ENCODE measurements at regions not wholly inside any gene's neighbourhood (a gene's known extent, or its start where the extent isn't known, plus 50 kb on each side); places are given as distances from the start of the nearest gene placed in this dataset.
"Not testable (repeated sequence)": the region's sequence is repeated elsewhere in the genome, so short reads cannot be mapped to it uniquely, and the experiment has no call there.

GRCh38 chrX:128619490-128619889, 567.3 kb upstream of the ACTRT1 start:
- H3K79me2 ChIP-seq (ENCODE audit: control insufficient read depth, insufficient read depth, low read length), result no peaks in the 10 kb centered on the region
- H3K9me3 ChIP-seq (ENCODE audit: control insufficient read depth, low read depth, low read length), result peaks cover 2% of the 10 kb centered on the region
- no peaks in the 10 kb centered on the region for H3K4me1 ChIP-seq (ENCODE audit: control insufficient read depth, extremely low read depth, insufficient read depth, low read length)
- TF ChIP-seq CTCF (optimal IDR thresholded peaks at IDR 0.05 in 1 of 3, IDR thresholded peaks at IDR 0.05 in 1 of 3, conservative IDR thresholded peaks at IDR 0.05 in 1 of 3; ENCODE audit: extremely low read depth in 1 of 3, insufficient read depth in 2 of 3, low read length in 3 of 3) (no peak), EZH2 (IDR thresholded peaks at IDR 0.05; ENCODE audit: low read length) (no peak)
- H3K27ac ChIP-seq (ENCODE audit: control insufficient read depth, insufficient read depth, low read length), result no peak overlapping the region
- H3K36me3 ChIP-seq (ENCODE audit: control insufficient read depth in 2 of 2, extremely low read depth in 1 of 2, insufficient read depth in 2 of 2, low read length in 2 of 2), result no peaks in the 10 kb centered on the region
- H3K27me3 ChIP-seq (ENCODE audit: control insufficient read depth, extremely low read depth, insufficient read depth, low read length), result no peaks in the 10 kb centered on the region
- FAIRE-seq, result no peak
- H3K9me1 ChIP-seq (ENCODE audit: control insufficient read depth, extremely low read depth, insufficient read depth, low read length), result no peaks in the 10 kb centered on the region
- H3K4me2 ChIP-seq (ENCODE audit: control insufficient read depth, extremely low read depth, insufficient read depth, low read depth, low read length), result no peak overlapping the region
- no peaks in the 10 kb centered on the region for H4K20me1 ChIP-seq (ENCODE audit: control insufficient read depth, extremely low read depth, insufficient read depth, low read length)
- no peak overlapping the region for H2AFZ ChIP-seq (ENCODE audit: control insufficient read depth, low read length)
- dilution Hi-C loops (cut with MboI; ENCODE audit: extremely low pct_ligation_motif_present, low sequenced_read_pairs), result no loop called here
- no peak overlapping the region for H3K4me3 ChIP-seq (ENCODE audit: control insufficient read depth in 2 of 3, extremely low read depth in 1 of 3, insufficient read depth in 2 of 3, low read depth in 1 of 3, low read length in 3 of 3)
- H3K9ac ChIP-seq (ENCODE audit: control insufficient read depth, extremely low read depth, insufficient read depth, low read length), result no peak overlapping the region
- no peak for DNase-seq (ENCODE audit: low read depth, low spot score)

GRCh38 chrX:128616933-128617332, 564.7 kb upstream of the ACTRT1 start:
- no peaks in the 10 kb centered on the region for H3K79me2 ChIP-seq (ENCODE audit: control insufficient read depth, insufficient read depth, low read length)
- H3K9ac ChIP-seq (ENCODE audit: control insufficient read depth, extremely low read depth, insufficient read depth, low read length), result no peak overlapping the region
- H3K4me1 ChIP-seq (ENCODE audit: control insufficient read depth, extremely low read depth, insufficient read depth, low read length), result no peaks in the 10 kb centered on the region
- H4K20me1 ChIP-seq (ENCODE audit: control insufficient read depth, extremely low read depth, insufficient read depth, low read length), result no peaks in the 10 kb centered on the region
- no peaks in the 10 kb centered on the region for H3K27me3 ChIP-seq (ENCODE audit: control insufficient read depth, extremely low read depth, insufficient read depth, low read length)
- H3K4me2 ChIP-seq (ENCODE audit: control insufficient read depth, extremely low read depth, insufficient read depth, low read depth, low read length), result no peak overlapping the region
- H3K9me3 ChIP-seq (ENCODE audit: control insufficient read depth, low read depth, low read length), result no peaks in the 10 kb centered on the region
- H3K9me1 ChIP-seq (ENCODE audit: control insufficient read depth, extremely low read depth, insufficient read depth, low read length), result no peaks in the 10 kb centered on the region
- H3K27ac ChIP-seq (ENCODE audit: control insufficient read depth, insufficient read depth, low read length), result no peak overlapping the region
- no peak for TF ChIP-seq EZH2 (IDR thresholded peaks at IDR 0.05; ENCODE audit: low read length)
- TF ChIP-seq CTCF (optimal IDR thresholded peaks at IDR 0.05 in 1 of 3, IDR thresholded peaks at IDR 0.05 in 1 of 3, conservative IDR thresholded peaks at IDR 0.05 in 1 of 3; ENCODE audit: extremely low read depth in 1 of 3, insufficient read depth in 2 of 3, low read length in 3 of 3), result no peak
- DNase-seq (ENCODE audit: low read depth, low spot score), result no peak
- no peak overlapping the region for H3K4me3 ChIP-seq (ENCODE audit: control insufficient read depth in 2 of 3, extremely low read depth in 1 of 3, insufficient read depth in 2 of 3, low read depth in 1 of 3, low read length in 3 of 3)
- no peak for FAIRE-seq
- dilution Hi-C loops (cut with MboI; ENCODE audit: extremely low pct_ligation_motif_present, low sequenced_read_pairs), result no loop called here
- no peak overlapping the region for H2AFZ ChIP-seq (ENCODE audit: control insufficient read depth, low read length)
- H3K36me3 ChIP-seq (ENCODE audit: control insufficient read depth in 2 of 2, extremely low read depth in 1 of 2, insufficient read depth in 2 of 2, low read length in 2 of 2), result no peaks in the 10 kb centered on the region

- H3K27me3 ChIP-seq (ENCODE audit: control insufficient read depth, extremely low read depth, insufficient read depth, low read length); H3K4me2 ChIP-seq (ENCODE audit: control insufficient read depth, extremely low read depth, insufficient read depth, low read depth, low read length); H3K4me3 ChIP-seq (ENCODE audit: control insufficient read depth in 2 of 3, extremely low read depth in 1 of 3, insufficient read depth in 2 of 3, low read depth in 1 of 3, low read length in 3 of 3); H3K9me3 ChIP-seq (ENCODE audit: control insufficient read depth, low read depth, low read length); H3K4me1 ChIP-seq (ENCODE audit: control insufficient read depth, extremely low read depth, insufficient read depth, low read length); H3K36me3 ChIP-seq (ENCODE audit: control insufficient read depth in 2 of 2, extremely low read depth in 1 of 2, insufficient read depth in 2 of 2, low read length in 2 of 2); dilution Hi-C loops (cut with MboI; ENCODE audit: extremely low pct_ligation_motif_present, low sequenced_read_pairs); H2AFZ ChIP-seq (ENCODE audit: control insufficient read depth, low read length); H3K9ac ChIP-seq (ENCODE audit: control insufficient read depth, extremely low read depth, insufficient read depth, low read length); FAIRE-seq; H3K9me1 ChIP-seq (ENCODE audit: control insufficient read depth, extremely low read depth, insufficient read depth, low read length); H3K27ac ChIP-seq (ENCODE audit: control insufficient read depth, insufficient read depth, low read length); H3K79me2 ChIP-seq (ENCODE audit: control insufficient read depth, insufficient read depth, low read length); DNase-seq (ENCODE audit: low read depth, low spot score); H4K20me1 ChIP-seq (ENCODE audit: control insufficient read depth, extremely low read depth, insufficient read depth, low read length): not testable (repeated sequence)
Measured at GRCh38 chrX:128606817-128607216, 554.6 kb upstream of the ACTRT1 start.

GRCh38 chrX:128606357-128606756, 554.2 kb upstream of the ACTRT1 start:
- H3K9me3 ChIP-seq (ENCODE audit: control insufficient read depth, low read depth, low read length); H3K27ac ChIP-seq (ENCODE audit: control insufficient read depth, insufficient read depth, low read length); H4K20me1 ChIP-seq (ENCODE audit: control insufficient read depth, extremely low read depth, insufficient read depth, low read length); H3K4me3 ChIP-seq (ENCODE audit: control insufficient read depth in 2 of 3, extremely low read depth in 1 of 3, insufficient read depth in 2 of 3, low read depth in 1 of 3, low read length in 3 of 3); H3K27me3 ChIP-seq (ENCODE audit: control insufficient read depth, extremely low read depth, insufficient read depth, low read length); H3K4me2 ChIP-seq (ENCODE audit: control insufficient read depth, extremely low read depth, insufficient read depth, low read depth, low read length); H3K9ac ChIP-seq (ENCODE audit: control insufficient read depth, extremely low read depth, insufficient read depth, low read length); H3K9me1 ChIP-seq (ENCODE audit: control insufficient read depth, extremely low read depth, insufficient read depth, low read length); H2AFZ ChIP-seq (ENCODE audit: control insufficient read depth, low read length); dilution Hi-C loops (cut with MboI; ENCODE audit: extremely low pct_ligation_motif_present, low sequenced_read_pairs); FAIRE-seq; DNase-seq (ENCODE audit: low read depth, low spot score); H3K36me3 ChIP-seq (ENCODE audit: control insufficient read depth in 2 of 2, extremely low read depth in 1 of 2, insufficient read depth in 2 of 2, low read length in 2 of 2); H3K4me1 ChIP-seq (ENCODE audit: control insufficient read depth, extremely low read depth, insufficient read depth, low read length); H3K79me2 ChIP-seq (ENCODE audit: control insufficient read depth, insufficient read depth, low read length): not testable (repeated sequence)

Measured in keratinocyte (primary cell).